HG03103 (cell line): ENCODE measurements at regions not wholly inside any gene's neighbourhood (a gene's known extent, or its start where the extent isn't known, plus 50 kb on each side); places are given as distances from the start of the nearest gene placed in this dataset.
"Not testable (repeated sequence)": the region's sequence is repeated elsewhere in the genome, so short reads cannot be mapped to it uniquely, and the experiment has no call there.

ENCODE experiments used
- ATAC-seq: cut with Tn5 transposase; IDR thresholded peaks from one replicate; pipeline ENCODE4 v1.9.1; 2021; ENCODE audit warnings: low read depth; ENCODE audit not compliant: unreplicated experiment

DNA sequence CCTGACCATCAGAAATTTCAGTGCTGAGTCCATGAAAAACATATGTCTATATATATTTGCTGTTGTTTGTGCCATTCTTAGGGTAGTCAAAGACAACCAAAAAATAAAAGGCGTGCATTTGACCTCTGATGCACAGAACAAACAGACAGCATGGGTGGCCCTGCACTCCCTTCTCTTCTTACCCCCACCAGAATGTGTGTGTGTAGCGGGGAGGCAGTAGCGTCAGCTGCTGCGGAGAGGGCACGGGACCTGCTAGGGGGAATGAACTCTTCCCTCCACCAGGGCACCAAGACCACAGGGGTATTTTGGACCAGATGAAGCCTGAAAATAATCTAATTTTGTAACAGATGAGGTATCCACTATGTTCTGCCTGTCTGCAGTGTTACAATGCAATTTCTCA lies 277.7 kb upstream of the ZNF32 start:
- no peak for ATAC-seq

DNA sequence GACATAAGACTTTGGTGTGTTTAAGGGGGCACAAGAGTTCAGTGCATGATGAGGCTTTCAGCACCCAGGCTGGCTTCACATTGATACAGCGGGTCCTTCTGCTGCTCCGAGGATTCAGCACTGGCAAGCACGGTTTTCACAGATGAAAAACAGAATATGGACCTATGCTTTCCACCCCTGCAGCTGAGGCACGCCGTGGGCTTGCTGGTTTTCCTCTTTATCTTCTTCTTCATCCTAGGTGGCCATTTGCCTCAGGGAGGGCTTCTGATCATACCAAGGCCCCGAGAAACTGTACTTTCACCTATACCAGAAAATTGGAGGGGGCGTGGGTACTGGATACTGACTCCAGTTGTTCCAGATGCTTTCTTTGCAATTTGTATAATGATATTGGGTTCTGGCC lies 277.1 kb upstream of the ZNF32 start:
- no peak for ATAC-seq

DNA sequence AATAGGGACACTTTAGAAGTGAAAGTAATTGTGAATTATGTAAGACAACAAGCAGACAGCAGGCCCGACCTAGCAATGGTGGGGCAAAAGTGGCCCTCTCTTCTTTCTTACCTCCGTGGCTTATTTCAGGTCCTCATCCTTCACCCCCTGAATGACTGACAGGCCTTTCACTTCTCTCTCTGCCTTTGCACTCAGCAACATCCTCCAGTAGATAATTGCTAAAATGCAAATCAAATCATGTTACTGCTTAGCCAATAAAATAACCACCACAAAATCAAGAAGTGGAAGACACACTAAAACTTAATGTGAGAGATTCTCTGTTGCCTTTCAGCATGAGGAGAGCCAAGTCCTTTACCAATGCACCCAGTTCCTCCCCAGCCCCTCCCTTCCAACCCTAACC lies 274.6 kb upstream of the ZNF32 start:
- ATAC-seq: no peak

DNA sequence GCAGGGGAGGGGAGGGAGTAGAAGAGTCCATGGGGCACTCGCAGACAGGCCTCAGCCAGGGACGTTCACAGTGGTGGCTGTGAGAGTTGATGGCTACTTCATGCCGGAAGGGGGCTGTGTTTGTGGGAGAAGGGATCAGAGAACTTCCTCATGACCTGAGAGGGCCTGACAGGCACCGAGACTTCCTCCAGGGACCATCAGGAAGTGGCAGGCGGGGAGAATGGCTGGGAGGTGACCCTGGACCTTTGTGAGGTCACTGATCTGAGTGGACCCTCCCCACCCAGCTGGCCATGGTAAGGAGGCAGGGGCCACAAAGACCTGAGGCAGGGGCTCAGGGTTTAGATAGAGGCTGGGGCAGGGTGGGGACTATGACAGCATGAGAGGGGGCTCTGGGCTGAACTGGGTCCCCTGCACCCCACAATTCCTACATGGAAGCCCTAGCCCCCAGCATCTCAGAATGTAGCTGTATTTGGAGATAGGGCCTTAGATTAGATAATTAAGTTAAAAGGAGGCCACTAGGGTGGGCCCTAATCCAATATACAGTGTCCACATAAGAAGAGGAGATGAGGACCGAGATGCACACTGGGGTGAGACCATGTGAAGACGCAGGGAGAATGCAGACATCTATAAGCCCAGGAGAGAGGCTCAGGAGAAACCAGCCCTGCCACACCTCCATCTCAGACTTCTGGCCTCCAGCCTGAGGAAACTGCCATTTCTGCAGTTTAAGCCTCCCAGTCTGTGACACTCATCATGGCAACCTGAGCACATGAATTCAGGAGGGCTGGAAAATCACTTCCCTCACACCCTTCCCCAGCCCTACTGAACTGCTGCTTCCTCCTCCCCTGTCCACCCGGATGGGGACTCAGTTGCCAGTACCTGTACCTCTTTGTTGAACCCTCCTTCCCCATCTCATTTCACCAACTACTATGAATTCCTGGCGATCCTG lies 273.9 kb upstream of the ZNF32 start:
- ATAC-seq: no peak

DNA sequence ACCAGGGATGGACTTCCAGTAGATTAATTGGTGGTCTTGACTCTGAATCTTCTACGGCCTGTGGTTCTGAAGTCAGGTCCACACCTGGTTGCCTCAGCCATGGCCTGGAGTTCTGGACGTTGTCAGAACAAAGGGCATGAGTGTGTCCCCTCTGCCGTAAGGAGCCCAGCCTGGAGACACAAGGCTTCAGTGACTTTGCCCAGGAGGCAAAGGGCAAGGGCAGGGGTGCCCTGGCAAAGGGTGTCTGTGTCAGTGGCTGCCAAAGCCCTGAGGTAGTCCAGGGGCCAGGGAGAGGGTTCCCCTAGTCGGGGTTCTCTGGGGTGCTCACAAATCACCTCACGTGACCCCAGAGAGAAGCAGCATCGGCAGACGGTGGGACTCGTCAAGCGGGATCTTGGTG lies 273.2 kb upstream of the ZNF32 start:
- no peak for ATAC-seq

DNA sequence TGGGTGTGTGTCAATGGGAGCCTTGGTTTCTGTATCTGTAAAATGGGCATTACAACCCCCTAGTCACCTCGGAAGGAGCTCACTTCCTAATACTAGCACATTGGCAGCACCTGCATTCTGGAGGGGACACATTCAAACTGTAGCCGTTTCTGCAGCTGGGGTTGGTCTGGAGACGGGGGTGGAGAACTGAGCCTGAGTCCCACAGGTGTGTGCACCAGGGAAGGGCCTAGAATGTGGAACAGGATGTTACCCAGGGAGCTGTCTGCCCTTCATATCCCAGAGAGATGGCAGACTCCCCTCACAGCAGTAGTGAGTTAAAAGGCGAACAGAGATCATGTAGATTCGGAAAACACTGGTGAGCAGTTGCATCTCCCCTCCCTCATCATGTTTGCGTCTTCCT lies 272.8 kb upstream of the ZNF32 start:
- no peak for ATAC-seq

DNA sequence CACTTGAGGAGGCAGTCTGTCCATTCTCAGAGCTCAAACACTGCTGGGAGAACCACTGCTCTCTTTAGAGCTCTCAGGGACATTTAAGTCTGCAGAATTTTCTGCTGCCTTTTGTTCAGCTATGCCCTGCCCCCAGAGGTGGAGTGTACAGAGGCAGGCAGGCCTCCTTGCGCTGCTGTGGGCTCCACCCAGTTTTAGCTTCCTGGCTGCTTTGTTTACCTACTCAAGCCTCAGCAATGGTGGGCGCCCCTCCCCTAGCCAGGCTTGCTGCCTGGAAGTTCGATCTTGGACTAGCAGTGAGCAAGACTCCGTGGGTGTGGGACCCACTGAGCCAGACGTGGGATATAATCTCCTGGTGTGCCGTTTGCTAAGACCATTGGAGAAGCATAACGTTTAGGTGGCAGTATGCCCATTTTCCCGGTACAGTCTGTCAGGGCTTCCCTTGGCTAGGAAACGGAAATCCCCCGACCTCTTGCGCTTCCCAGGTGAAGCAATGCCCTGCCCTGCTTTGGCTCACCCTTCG lies 271.6 kb upstream of the ZNF32 start:
- ATAC-seq: not testable (repeated sequence)

DNA sequence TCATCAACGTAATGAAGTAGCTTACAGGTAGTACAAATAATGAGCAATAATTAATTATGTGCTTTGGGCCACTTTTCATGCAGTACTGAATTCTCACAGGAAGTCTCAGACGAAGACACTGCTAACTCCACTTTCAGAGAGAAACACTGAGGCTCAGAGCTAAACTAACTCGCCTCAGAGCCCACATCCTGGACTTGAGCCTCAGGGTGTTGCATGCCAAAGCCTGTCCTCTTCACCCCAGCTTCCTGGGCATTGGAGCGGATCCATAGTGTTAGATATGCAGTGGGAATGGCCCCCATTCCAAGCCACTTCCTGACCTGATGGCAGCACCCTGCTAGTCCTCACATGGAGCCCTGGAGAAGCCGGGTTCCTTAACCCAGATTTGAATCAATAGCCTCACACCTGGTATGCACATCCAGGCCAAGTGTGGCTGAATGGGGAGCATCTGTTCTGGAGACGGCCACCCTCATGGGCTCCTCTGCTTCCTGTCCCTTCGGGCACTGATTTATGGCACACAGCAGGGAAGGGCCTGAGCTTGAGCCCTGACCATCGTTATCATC lies 265.1 kb upstream of the ZNF32 start:
- no peak for ATAC-seq

DNA sequence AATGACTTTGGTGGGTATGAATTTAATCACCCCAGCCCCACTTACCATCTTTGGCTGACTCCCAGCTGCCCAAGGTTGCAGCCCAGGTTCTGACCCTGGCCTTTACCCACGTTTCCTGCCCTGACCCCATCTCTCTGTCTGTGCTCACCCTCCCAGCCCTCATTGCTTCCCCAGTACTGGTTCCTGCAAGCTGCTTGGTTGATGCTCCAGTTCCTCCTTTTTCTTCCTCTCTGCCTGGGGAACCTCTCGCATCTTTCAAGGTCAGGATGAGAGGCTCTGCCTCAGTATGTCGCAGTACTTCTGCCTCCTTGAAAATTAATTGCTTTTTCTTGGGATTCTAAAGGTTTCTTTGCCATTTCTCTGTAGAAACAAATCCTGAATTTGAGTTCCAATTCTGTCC lies 263.8 kb upstream of the ZNF32 start:
- no peak for ATAC-seq

DNA sequence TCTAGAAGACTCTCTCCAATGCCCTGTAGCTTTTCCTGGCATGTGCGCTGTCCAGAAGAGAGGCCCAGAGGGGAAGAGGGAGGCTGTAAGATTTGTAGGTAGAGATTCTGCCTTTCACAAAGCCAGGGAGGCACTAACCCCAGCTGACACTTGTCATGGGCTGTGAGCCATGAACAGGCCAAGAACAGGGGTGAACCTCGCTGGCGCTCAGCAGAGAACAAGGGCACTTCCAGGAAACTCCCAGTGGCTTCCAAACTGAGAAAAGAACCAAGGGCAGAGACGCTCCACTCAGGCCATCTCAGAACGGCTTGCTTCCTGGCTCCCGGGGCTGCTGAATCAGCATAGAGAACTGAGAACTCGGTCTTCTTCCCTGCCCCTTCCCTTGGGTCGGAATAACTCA lies 257.8 kb upstream of the ZNF32 start:
- no peak for ATAC-seq

DNA sequence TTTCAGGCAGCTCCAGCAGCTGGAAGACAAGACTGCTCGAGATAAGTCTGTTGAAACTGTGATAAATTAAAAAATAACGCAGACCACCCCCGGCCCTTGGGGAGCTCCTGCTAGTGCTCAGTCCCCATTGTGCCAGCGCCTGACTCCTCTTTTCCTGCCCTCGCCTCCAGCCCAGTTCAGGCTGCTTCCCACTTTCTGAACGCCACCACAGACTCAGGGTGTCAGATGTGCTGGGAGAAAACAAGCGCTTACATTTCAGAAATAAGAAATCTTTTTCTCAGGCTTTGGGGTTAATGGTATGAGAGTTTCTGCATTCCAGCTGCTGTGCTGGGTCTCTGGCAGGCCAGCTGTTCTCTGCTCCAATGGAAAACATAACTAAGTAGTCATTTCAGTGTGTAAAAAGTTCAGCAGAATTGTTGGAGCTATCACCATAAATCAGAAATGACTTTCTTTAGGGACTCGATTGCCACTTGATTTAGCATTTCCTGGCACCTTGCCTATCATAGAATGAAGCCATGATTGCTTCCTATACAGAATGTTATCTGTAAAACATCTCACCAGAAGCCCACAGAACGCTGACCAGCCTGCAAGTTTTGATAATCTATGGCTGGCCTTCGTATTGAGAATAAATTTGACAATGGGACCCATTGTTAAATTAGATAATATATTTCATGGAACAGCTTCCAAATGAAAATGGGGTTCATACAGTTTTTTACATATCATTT lies 257.0 kb upstream of the ZNF32 start:
- ATAC-seq: no peak

DNA sequence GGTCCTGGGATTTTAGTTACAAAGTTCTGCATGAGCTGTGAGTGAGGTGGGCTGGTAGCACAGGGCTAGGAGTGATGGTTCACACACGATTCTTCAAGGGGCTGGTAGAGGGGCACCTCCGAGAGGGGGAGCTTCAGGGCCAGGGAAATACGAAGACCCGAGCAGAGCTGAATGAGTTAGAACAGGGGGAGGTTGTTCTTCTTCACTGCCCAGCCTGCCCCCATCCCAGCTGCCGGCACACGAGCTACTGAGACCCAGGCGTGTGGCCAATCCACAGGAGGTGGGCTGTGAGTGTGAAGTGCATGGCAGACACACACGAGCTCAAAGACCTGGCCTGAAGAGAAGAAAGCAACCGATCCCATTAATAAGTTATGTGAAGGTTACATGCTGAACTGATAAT lies 256.2 kb upstream of the ZNF32 start:
- ATAC-seq: no peak

DNA sequence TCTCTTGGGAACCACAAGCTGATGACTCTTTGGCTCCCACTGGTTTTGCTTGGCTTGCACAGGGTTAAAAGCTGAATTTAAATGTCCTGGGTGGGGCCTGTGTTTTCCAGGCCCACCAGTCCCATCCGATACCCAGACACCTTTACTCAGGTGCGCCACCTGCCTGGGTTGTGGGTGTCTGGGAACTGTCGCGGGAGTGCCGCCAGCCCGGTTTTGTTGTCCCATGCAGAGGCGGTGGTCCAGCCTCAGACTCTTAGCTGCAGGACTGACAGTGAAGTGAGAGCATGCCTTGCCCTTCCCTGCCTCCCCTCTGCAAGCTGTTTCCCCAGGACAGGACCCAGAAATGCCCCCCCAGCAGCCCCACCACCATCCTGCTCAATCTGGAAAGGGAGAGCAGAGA lies 255.6 kb upstream of the ZNF32 start:
- ATAC-seq: no peak

DNA sequence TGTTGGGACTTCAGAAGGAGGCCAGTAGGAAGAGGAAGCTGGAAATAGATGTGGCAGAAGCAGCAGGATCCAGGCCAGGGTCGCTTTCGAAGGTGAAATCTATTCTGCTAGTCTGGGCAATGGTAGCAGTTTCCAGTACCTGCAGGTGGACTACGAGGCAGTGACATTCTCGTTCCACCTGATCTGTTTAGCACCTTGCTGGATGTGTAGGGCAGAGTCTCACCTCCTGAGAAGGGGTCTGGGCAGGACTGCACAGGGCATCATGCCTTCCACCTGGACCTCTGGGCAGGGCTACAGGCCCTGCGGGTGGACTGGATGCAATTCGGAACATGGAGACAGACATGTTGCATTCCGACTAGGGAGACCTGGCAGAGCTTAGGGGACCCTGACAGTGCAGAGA lies 254.8 kb upstream of the ZNF32 start:
- no peak for ATAC-seq

DNA sequence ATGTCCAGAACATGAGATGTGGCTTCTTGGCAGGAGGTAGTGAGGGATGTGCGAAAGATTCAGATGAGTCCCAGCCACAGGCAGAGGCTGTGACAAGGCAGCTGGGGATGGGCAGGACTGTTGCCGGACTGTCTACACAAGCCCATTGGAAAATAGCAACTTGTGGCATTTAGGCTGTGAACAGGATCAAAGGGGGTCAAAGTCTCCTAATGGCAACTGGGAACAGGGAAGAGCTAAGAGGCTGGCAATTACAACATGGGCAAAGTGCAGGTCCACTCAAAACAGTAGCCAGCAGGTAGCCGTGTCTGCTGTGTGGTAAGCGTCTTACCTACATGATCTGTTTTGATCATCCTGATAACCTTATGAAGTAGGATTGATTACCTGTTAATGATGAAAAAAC lies 254.2 kb upstream of the ZNF32 start:
- ATAC-seq: no peak

DNA sequence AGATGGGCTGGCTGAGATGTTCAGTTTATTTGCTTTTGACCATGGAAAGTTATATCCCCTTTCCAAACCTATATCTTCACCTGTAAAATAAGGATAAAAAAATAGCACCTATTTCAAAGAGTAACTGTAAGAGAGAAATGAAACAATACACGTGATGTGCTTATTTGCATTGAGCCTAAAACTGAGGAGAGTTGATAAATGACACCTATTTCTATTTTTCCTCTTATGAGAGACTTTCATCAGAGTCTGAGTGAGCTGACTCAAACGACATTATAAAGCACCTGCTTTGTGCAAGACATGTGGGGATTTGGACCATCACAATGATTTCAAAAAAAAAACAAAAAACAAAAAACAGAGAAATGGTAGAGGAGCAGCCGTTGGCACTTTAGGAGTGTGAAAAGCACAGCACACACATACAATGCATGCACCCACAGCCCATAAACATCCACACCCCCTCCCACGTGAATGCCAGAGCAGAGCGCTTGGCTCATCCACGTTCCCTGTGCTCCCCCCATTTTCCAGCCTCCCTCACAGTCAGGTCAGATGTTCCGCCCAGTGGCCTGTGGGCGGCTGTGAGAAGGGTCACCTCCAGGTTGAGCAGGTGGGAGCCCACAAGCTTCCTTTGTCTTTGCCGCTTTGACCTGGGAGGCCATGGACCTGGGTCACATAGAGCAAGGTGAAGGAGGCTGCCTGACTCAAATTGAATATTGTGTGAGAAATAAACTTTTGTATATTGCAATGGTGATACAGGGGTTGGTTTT lies 253.2 kb upstream of the ZNF32 start:
- ATAC-seq: no peak

DNA sequence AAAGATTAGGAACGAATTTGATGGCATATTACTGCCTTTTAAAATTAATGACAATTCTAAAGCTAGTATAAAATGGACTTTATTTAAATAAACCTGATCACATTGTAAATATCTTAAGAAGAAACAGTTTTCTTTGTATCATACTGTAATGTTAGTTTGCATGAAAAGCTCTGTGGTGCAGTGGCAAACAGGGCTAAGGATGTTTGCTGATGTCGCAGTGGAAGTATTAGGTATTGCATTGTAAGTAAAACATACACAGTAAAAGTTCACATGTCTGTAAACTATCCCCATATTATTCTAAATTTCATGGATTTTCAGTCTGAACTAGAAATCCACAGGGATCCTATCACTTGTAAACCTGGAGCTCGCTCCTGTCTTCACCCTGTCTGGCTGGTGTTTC lies 252.6 kb upstream of the ZNF32 start:
- no peak for ATAC-seq

DNA sequence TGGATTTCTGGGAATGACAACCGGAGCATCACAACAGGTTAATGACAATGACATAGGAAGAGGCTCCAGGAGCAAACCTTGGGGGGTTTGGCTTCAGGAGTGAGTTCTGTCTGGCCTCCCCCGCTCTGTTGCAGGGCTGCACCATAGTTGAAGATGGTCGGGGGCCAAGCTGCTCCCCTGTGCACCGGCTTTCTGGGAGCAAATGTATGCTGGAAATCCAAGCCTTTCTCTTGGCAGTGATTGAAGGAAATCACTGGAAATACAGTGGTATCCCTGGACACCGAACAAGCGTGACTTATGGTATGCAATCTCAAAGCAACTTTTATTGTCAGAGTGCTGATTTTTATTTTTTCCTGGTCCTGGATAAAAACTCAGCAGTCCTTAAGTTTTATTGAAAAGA lies 251.9 kb upstream of the ZNF32 start:
- no peak for ATAC-seq

DNA sequence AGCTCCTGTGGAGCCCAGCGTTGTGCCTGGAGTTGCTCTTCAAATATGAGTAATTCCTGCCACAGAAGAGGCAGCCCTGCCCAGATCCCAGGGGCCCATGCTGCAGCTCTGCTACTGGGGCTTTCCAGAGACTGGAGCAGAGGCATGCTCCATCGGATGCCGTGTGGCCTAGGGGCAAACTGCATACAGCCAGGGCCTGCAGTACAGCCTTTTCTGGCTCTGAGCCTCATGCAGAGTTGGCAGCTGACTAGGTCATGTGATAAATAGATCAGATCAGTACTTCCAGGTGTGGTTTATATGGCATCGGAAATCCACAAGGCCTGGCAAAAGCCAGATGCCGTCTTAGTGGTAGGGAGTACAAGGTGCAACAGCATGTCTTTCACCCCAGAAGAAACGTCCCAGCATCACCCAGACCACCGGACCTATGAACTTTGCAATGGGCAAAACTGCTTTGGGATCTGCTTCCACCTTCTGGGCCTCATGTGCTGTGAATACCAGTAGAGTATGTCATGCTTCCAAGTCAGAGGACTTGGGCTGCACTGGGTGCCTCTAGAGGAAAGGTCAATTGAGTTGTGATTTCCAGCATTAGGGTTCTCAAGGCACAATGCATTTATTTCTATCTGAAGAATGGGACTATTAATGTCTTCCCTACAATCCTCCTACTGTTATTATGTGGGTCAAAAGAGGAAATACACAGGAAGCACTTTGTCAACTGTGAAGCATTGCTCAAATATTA lies 250.7 kb upstream of the ZNF32 start:
- ATAC-seq: no peak

DNA sequence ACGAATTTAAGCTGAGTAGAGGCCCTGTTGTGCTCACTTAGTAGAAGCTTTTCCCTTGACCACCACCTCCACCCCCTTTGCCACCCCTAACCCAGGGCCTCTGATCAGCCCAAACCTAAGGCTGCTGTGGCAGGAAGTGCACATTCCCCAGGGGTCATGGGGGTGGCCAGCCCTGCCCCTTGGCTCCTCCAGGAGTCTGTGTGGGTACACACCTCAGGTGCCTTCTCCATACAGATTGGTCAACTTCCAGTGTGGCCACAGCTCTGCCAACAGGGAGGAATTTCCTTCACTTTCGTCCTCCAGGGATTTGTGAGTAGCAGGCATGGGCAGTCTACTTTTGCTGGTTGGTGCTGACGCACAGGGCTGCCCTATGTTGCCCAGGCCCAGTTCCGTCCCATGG lies 249.9 kb upstream of the ZNF32 start:
- ATAC-seq: no peak
